ENCODE measurements at regions not wholly inside any gene's neighbourhood (a gene's known extent, or its start where the extent isn't known, plus 50 kb on each side); places are given as distances from the start of the nearest gene placed in this dataset.

- no peak overlapping the region for H3K9ac ChIP-seq (ENCODE audit: low read length)
- H3K36me3 ChIP-seq (ENCODE audit: control insufficient read depth, insufficient read depth, low read length): no peaks in the 10 kb centered on the region
- no peaks in the 10 kb centered on the region for H3K9me3 ChIP-seq (ENCODE audit: control insufficient read depth, low read length)
- H3K4me1 ChIP-seq (ENCODE audit: control insufficient read depth, insufficient read depth, low read length): no peaks in the 10 kb centered on the region
- H3K4me3 ChIP-seq (ENCODE audit: low read length): no peak overlapping the region
- no peaks in the 10 kb centered on the region for H3K27me3 ChIP-seq (ENCODE audit: control insufficient read depth, insufficient read depth, low read length)
Observed at GRCh38 chr20:18916886-18917750, 103.5 kb downstream of the SCP2D1 start.

GRCh38 chr20:18919996-18920395 lies 106.4 kb downstream of the SCP2D1 start:
- Histone ChIP-seq H3K36me3 (ENCODE audit: control insufficient read depth, insufficient read depth, low read length) (no peaks in the 10 kb centered on the region), H3K4me3 (ENCODE audit: low read length) (no peak overlapping the region), H3K4me1 (ENCODE audit: control insufficient read depth, insufficient read depth, low read length) (no peaks in the 10 kb centered on the region), H3K27me3 (ENCODE audit: control insufficient read depth, insufficient read depth, low read length) (no peaks in the 10 kb centered on the region), H3K9ac (ENCODE audit: low read length) (no peak overlapping the region), H3K9me3 (ENCODE audit: control insufficient read depth, low read length) (no peaks in the 10 kb centered on the region)

GRCh38 chr20:18921291-18921690 lies 107.7 kb downstream of the SCP2D1 start:
- Histone ChIP-seq H3K9ac (ENCODE audit: low read length) (no peak overlapping the region), H3K9me3 (ENCODE audit: control insufficient read depth, low read length) (no peaks in the 10 kb centered on the region), H3K36me3 (ENCODE audit: control insufficient read depth, insufficient read depth, low read length) (no peaks in the 10 kb centered on the region), H3K4me3 (ENCODE audit: low read length) (no peak overlapping the region), H3K27me3 (ENCODE audit: control insufficient read depth, insufficient read depth, low read length) (no peaks in the 10 kb centered on the region), H3K4me1 (ENCODE audit: control insufficient read depth, insufficient read depth, low read length) (no peaks in the 10 kb centered on the region)

GRCh38 chr20:18922251-18922650 lies 108.7 kb downstream of the SCP2D1 start:
- Histone ChIP-seq H3K9ac (ENCODE audit: low read length) (no peak overlapping the region), H3K4me1 (ENCODE audit: control insufficient read depth, insufficient read depth, low read length) (no peaks in the 10 kb centered on the region), H3K4me3 (ENCODE audit: low read length) (no peak overlapping the region), H3K27me3 (ENCODE audit: control insufficient read depth, insufficient read depth, low read length) (no peaks in the 10 kb centered on the region), H3K9me3 (ENCODE audit: control insufficient read depth, low read length) (no peaks in the 10 kb centered on the region), H3K36me3 (ENCODE audit: control insufficient read depth, insufficient read depth, low read length) (no peaks in the 10 kb centered on the region)

GRCh38 chr20:18922898-18923297 lies 109.3 kb downstream of the SCP2D1 start:
- Histone ChIP-seq H3K4me1 (ENCODE audit: control insufficient read depth, insufficient read depth, low read length) (no peaks in the 10 kb centered on the region), H3K9ac (ENCODE audit: low read length) (no peak overlapping the region), H3K4me3 (ENCODE audit: low read length) (no peak overlapping the region), H3K36me3 (ENCODE audit: control insufficient read depth, insufficient read depth, low read length) (no peaks in the 10 kb centered on the region), H3K9me3 (ENCODE audit: control insufficient read depth, low read length) (no peaks in the 10 kb centered on the region), H3K27me3 (ENCODE audit: control insufficient read depth, insufficient read depth, low read length) (no peaks in the 10 kb centered on the region)

- Histone ChIP-seq H3K27me3 (ENCODE audit: control insufficient read depth, insufficient read depth, low read length) (no peaks in the 10 kb centered on the region), H3K4me3 (ENCODE audit: low read length) (no peak overlapping the region), H3K9me3 (ENCODE audit: control insufficient read depth, low read length) (no peaks in the 10 kb centered on the region), H3K36me3 (ENCODE audit: control insufficient read depth, insufficient read depth, low read length) (no peaks in the 10 kb centered on the region), H3K4me1 (ENCODE audit: control insufficient read depth, insufficient read depth, low read length) (no peaks in the 10 kb centered on the region), H3K9ac (ENCODE audit: low read length) (no peak overlapping the region)
Observed at GRCh38 chr20:18926965-18927364, 113.4 kb downstream of the SCP2D1 start.

- Histone ChIP-seq H3K9ac (ENCODE audit: low read length) (no peak overlapping the region), H3K27me3 (ENCODE audit: control insufficient read depth, insufficient read depth, low read length) (no peaks in the 10 kb centered on the region), H3K9me3 (ENCODE audit: control insufficient read depth, low read length) (no peaks in the 10 kb centered on the region), H3K36me3 (ENCODE audit: control insufficient read depth, insufficient read depth, low read length) (no peaks in the 10 kb centered on the region), H3K4me3 (ENCODE audit: low read length) (no peak overlapping the region), H3K4me1 (ENCODE audit: control insufficient read depth, insufficient read depth, low read length) (no peaks in the 10 kb centered on the region)
Observed at GRCh38 chr20:18928626-18929025, 115.0 kb downstream of the SCP2D1 start.

GRCh38 chr20:18929800-18930199 lies 116.2 kb downstream of the SCP2D1 start:
- Histone ChIP-seq H3K36me3 (ENCODE audit: control insufficient read depth, insufficient read depth, low read length) (no peaks in the 10 kb centered on the region), H3K9ac (ENCODE audit: low read length) (no peak overlapping the region), H3K27me3 (ENCODE audit: control insufficient read depth, insufficient read depth, low read length) (no peaks in the 10 kb centered on the region), H3K4me3 (ENCODE audit: low read length) (no peak overlapping the region), H3K4me1 (ENCODE audit: control insufficient read depth, insufficient read depth, low read length) (no peaks in the 10 kb centered on the region), H3K9me3 (ENCODE audit: control insufficient read depth, low read length) (no peaks in the 10 kb centered on the region)

- Histone ChIP-seq H3K4me1 (ENCODE audit: control insufficient read depth, insufficient read depth, low read length) (peaks cover 3% of the 10 kb centered on the region), H3K27me3 (ENCODE audit: control insufficient read depth, insufficient read depth, low read length) (no peaks in the 10 kb centered on the region), H3K4me3 (ENCODE audit: low read length) (no peak overlapping the region), H3K9ac (ENCODE audit: low read length) (no peak overlapping the region), H3K9me3 (ENCODE audit: control insufficient read depth, low read length) (no peaks in the 10 kb centered on the region), H3K36me3 (ENCODE audit: control insufficient read depth, insufficient read depth, low read length) (no peaks in the 10 kb centered on the region)
Observed at GRCh38 chr20:18943542-18943941, 130.0 kb downstream of the SCP2D1 start.

- H3K4me3 ChIP-seq (ENCODE audit: low read length): no peak overlapping the region
- no peaks in the 10 kb centered on the region for H3K27me3 ChIP-seq (ENCODE audit: control insufficient read depth, insufficient read depth, low read length)
- no peaks in the 10 kb centered on the region for H3K4me1 ChIP-seq (ENCODE audit: control insufficient read depth, insufficient read depth, low read length)
- H3K36me3 ChIP-seq (ENCODE audit: control insufficient read depth, insufficient read depth, low read length): no peaks in the 10 kb centered on the region
- H3K9me3 ChIP-seq (ENCODE audit: control insufficient read depth, low read length): no peaks in the 10 kb centered on the region
- no peak overlapping the region for H3K9ac ChIP-seq (ENCODE audit: low read length)
Observed at GRCh38 chr20:18956890-18957289, 143.3 kb downstream of the SCP2D1 start.

- H3K27me3 ChIP-seq (ENCODE audit: control insufficient read depth, insufficient read depth, low read length): no peaks in the 10 kb centered on the region
- no peaks in the 10 kb centered on the region for H3K4me1 ChIP-seq (ENCODE audit: control insufficient read depth, insufficient read depth, low read length)
- no peaks in the 10 kb centered on the region for H3K9me3 ChIP-seq (ENCODE audit: control insufficient read depth, low read length)
- H3K4me3 ChIP-seq (ENCODE audit: low read length): no peak overlapping the region
- H3K9ac ChIP-seq (ENCODE audit: low read length): no peak overlapping the region
- no peaks in the 10 kb centered on the region for H3K36me3 ChIP-seq (ENCODE audit: control insufficient read depth, insufficient read depth, low read length)
Observed at GRCh38 chr20:18957328-18957727, 143.7 kb downstream of the SCP2D1 start.

- Histone ChIP-seq H3K4me1 (ENCODE audit: control insufficient read depth, insufficient read depth, low read length) (no peaks in the 10 kb centered on the region), H3K9me3 (ENCODE audit: control insufficient read depth, low read length) (no peaks in the 10 kb centered on the region), H3K4me3 (ENCODE audit: low read length) (no peak overlapping the region), H3K27me3 (ENCODE audit: control insufficient read depth, insufficient read depth, low read length) (no peaks in the 10 kb centered on the region), H3K9ac (ENCODE audit: low read length) (no peak overlapping the region), H3K36me3 (ENCODE audit: control insufficient read depth, insufficient read depth, low read length) (no peaks in the 10 kb centered on the region)
Observed at GRCh38 chr20:18971121-18971520, 157.5 kb downstream of the SCP2D1 start.
